ENCODE measurements at regions not wholly inside any gene's neighbourhood (a gene's known extent, or its start where the extent isn't known, plus 50 kb on each side); places are given as distances from the start of the nearest gene placed in this dataset.

GRCh38 chr7:113548561-113548960 lies 370.2 kb downstream of the PPP1R3A start:
- TF ChIP-seq POLR2AphosphoS5 (IDR thresholded peaks at IDR 0.05) (no peak), POLR2A (IDR thresholded peaks at IDR 0.05) (no peak)
